ENCODE measurements at regions not wholly inside any gene's neighbourhood (a gene's known extent, or its start where the extent isn't known, plus 50 kb on each side); places are given as distances from the start of the nearest gene placed in this dataset.

DNA sequence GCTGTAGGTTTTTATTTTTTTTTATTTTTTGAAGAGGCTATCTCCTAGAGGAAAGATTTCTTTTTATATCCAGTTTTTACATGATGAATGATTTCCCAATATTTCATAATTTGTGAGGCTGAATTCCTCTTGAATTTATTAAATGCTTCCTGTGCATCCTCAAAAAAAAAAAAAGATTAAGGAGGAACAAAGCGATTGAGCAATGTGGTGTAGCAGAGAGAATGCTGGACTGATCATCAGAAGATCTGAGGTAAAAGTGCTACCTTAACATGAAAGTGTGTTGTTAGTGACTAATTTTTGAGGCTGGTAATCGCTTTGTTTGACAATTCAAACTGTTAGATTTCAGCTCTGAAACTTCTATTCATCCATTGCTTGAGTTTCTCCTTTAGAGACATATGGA lies 125.1 kb downstream of the ESM1 start:
- TF ChIP-seq, protein P1, sequence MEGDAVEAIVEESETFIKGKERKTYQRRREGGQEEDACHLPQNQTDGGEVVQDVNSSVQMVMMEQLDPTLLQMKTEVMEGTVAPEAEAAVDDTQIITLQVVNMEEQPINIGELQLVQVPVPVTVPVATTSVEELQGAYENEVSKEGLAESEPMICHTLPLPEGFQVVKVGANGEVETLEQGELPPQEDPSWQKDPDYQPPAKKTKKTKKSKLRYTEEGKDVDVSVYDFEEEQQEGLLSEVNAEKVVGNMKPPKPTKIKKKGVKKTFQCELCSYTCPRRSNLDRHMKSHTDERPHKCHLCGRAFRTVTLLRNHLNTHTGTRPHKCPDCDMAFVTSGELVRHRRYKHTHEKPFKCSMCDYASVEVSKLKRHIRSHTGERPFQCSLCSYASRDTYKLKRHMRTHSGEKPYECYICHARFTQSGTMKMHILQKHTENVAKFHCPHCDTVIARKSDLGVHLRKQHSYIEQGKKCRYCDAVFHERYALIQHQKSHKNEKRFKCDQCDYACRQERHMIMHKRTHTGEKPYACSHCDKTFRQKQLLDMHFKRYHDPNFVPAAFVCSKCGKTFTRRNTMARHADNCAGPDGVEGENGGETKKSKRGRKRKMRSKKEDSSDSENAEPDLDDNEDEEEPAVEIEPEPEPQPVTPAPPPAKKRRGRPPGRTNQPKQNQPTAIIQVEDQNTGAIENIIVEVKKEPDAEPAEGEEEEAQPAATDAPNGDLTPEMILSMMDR (IDR thresholded peaks at IDR 0.05), result no peak

DNA sequence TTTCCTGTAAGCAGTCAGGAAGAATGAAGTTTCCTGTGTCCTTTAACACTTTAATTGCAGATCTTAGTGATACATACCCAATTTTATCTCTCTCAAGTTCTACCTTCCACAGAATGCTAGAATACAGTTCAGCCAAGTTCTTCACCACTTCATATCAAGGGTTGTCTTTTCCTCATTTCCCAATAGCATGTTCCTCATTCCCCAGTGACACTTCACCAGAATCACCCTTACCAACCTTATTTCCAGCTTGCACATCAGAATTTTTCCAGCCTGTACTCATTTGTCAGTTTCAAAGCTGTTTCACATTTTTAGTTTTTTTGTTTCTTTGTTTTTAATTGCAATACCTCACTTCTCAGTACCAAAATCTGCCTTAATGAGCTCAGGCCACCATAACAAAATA lies 126.1 kb downstream of the ESM1 start:
- DNase-seq (ENCODE audit: low spot score in 2 of 2), result no peak
- TF ChIP-seq, protein P1 (IDR thresholded peaks at IDR 0.05), result no peak
- H3K9me3 ChIP-seq, result peaks cover 5 to 17% of the 10 kb centered on the region in 2 donors
- H3K4me1 ChIP-seq, result no peaks in the 10 kb centered on the region
- no peak overlapping the region for H3K27ac ChIP-seq
- no peaks in the 10 kb centered on the region for H3K27me3 ChIP-seq
- no peaks in the 10 kb centered on the region for H3K36me3 ChIP-seq
- intact Hi-C loops (cut with DNase I), result no loop called here
- no peak overlapping the region for H3K4me3 ChIP-seq

More for the DNA sequence above, 125.1 kb downstream of the ESM1 start:
- H3K4me3 ChIP-seq, result no peak overlapping the region
- DNase-seq (ENCODE audit: low spot score in 2 of 2), result no peak
- intact Hi-C loops (cut with DNase I), result no loop called here
- H3K27ac ChIP-seq, result no peak overlapping the region
- peaks cover 5 to 17% of the 10 kb centered on the region in 2 donors for H3K9me3 ChIP-seq
- no peaks in the 10 kb centered on the region for H3K36me3 ChIP-seq
- no peaks in the 10 kb centered on the region for H3K27me3 ChIP-seq
- no peaks in the 10 kb centered on the region for H3K4me1 ChIP-seq

DNA sequence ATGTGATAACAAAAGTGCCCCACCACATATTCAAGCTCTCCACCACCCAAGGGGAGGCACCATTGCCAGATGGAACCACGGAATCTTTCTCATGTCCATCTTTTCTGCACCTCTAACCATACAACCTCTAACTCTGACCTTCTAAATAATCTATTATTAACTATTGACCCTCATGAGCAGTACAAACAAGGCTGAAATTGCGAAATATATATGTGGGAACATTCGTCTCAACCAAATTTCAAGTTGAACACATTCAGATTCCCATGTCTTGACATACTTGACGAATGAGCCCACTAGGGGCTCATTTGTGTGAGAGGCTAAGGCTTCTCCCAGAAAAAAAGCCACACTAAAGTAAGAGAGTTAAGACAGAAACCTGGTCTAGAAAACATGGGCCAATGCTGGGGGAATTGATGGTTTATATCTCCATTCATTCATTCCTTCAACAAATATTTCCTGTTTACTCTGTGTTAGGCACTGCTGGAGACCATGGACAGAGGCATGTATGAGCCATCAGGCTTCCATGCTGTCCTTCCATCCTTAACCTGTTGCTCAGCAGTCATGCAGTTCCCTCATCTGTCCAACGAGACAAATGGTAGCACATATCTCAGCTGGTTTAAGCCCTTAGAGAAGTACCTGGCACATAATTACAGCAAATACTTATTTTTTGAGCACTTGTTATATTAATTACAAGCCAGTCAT lies 130.4 kb downstream of the ESM1 start:
- intact Hi-C loops (cut with DNase I), result no loop called here
- TF ChIP-seq, protein P1 (IDR thresholded peaks at IDR 0.05), result no peak

DNA sequence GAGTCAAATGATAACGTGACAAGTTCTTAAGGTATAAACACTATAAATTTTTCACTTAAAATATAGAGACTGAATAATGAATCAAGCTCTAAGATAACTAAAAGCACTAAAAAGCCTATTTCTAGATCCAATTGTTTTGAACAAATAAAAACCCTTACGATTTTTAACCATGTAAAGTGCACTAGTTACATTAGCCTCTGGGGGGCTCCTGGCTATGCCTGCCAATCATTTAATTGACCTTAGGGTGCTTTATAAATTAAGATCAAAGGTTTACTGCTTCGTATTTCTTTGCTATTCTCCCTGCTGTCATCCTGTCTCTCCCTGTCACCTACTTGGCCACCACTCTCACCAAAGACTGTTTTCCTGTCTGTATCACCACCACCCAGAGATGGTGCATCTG lies 133.4 kb downstream of the ESM1 start:
- Histone ChIP-seq H3K4me3 (no peak overlapping the region), H3K27me3 (no peaks in the 10 kb centered on the region), H3K9me3 (no peaks in the 10 kb centered on the region), H3K27ac (no peak overlapping the region), H3K4me1 (no peaks in the 10 kb centered on the region), H3K36me3 (no peaks in the 10 kb centered on the region)
- intact Hi-C loops (cut with DNase I), result no loop called here
- no peak for DNase-seq (ENCODE audit: low spot score in 2 of 2)
- TF ChIP-seq, protein P1 (IDR thresholded peaks at IDR 0.05), result no peak

More for the DNA sequence above, 130.4 kb downstream of the ESM1 start:
- H3K4me1 ChIP-seq, result no peaks in the 10 kb centered on the region
- H3K36me3 ChIP-seq, result no peaks in the 10 kb centered on the region
- H3K27me3 ChIP-seq, result no peaks in the 10 kb centered on the region
- H3K4me3 ChIP-seq, result no peak overlapping the region
- no peak for DNase-seq (ENCODE audit: low spot score in 2 of 2)
- no peak overlapping the region for H3K27ac ChIP-seq
- peaks cover 5 to 17% of the 10 kb centered on the region in 2 donors for H3K9me3 ChIP-seq

DNA sequence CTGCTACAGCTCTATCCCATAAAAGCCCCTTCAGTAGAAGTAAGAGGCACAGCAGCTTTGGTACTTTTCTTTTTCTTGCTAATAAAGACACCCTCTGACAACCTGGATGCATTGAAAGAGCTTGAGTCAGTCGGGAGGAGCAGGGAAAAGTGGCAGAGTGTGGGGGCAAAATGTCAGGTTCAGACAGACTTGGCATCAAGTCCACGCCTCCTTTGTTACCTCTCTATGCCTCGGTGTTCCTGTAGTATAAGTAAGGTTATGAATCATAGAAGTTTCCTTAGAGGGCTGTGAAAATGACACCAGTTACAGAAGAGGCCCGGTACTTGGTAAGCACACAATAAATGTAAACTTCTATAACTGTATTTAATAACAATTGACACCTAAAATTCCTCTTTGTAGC lies 133.9 kb downstream of the ESM1 start:
- TF ChIP-seq, protein P1 (IDR thresholded peaks at IDR 0.05), result no peak
- H3K4me1 ChIP-seq, result no peaks in the 10 kb centered on the region
- no peaks in the 10 kb centered on the region for H3K36me3 ChIP-seq
- intact Hi-C loops (cut with DNase I), result no loop called here
- no peaks in the 10 kb centered on the region for H3K9me3 ChIP-seq
- no peaks in the 10 kb centered on the region for H3K27me3 ChIP-seq
- no peak overlapping the region for H3K4me3 ChIP-seq
- H3K27ac ChIP-seq, result no peak overlapping the region
- no peak for DNase-seq (ENCODE audit: low spot score in 2 of 2)
